HG03469 (cell line): ENCODE measurements at regions not wholly inside any gene's neighbourhood (a gene's known extent, or its start where the extent isn't known, plus 50 kb on each side); places are given as distances from the start of the nearest gene placed in this dataset.

Experiments
- ATAC-seq: cut with Tn5 transposase; IDR thresholded peaks from one replicate; pipeline ENCODE4 v1.9.1; 2021; ENCODE audit warnings: mild to moderate bottlenecking, moderate library complexity, moderate number of reproducible peaks; ENCODE audit not compliant: unreplicated experiment

DNA sequence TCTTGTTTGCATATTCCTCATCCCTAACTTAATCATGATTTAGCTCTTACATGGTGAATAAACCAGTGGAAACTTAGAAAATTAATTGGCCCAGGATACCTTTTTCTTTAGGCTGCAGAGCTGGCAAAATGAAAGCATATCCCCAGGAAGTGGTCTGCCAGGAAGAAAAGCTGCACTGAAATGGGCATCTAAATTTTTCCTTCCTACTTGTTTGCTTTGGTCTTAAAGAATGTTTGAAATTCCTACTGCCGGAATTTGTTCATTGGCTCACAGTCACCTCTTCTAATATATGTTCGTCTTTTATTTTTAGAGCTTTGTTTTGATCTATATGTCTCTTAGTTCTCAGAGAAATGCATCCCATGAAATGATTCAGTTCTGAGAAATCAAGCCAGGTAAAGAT is 113.2 kb upstream of the ELL2 start:
- no peak for ATAC-seq

DNA sequence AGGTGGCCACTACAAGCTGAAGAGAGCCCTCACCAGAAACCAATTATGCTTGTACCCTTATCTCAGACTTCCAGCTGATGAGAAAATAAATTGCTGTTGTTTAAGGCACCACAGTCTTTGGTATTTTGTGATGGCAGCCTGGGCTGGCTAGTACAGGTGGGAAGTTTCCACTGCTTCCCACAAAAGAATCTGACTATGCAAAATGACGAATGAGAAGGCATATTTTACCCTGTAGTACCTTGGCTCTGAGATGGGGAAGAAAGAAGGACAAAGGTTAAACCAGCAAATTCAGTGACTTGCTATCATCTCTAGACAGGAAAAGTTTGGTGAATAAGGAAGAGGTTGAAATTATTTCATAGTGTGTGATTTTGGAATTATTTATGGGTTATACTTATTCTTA is 112.8 kb upstream of the ELL2 start:
- no peak for ATAC-seq

- no peak for ATAC-seq
Measured at GRCh38 chr5:96072791-96073165, 111.1 kb upstream of the ELL2 start.

DNA sequence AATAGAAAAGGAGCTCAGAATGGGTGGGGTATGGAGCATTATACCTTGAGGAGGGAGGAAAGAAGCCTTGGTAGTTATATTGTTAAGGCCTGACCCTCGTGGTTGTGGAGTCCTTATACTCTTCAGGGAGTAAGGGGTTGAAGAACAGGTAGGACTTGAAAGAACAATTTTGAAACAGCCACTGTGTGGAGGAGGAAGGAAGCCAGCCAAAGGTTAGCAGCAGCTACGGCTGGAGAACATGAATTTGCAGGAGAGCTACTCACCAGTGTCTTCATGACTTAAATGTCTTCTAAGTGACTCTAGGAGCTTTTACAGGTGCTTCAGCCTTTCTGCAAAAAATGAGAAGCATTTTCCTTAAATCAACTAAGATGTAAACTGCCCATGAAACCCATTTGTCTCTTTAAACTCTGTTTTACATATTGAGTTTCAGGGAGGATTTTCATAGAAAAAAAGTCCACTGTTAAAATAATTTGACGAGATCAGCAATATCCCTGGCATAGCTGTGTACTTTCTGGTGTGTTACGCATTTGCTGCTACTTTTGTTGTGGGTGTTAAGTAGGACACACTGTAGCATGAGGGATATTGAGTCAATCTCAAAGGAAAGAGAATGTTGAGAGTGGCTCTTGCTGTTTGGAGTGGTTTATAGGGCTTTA is 110.6 kb upstream of the ELL2 start:
- ATAC-seq = no peak

DNA sequence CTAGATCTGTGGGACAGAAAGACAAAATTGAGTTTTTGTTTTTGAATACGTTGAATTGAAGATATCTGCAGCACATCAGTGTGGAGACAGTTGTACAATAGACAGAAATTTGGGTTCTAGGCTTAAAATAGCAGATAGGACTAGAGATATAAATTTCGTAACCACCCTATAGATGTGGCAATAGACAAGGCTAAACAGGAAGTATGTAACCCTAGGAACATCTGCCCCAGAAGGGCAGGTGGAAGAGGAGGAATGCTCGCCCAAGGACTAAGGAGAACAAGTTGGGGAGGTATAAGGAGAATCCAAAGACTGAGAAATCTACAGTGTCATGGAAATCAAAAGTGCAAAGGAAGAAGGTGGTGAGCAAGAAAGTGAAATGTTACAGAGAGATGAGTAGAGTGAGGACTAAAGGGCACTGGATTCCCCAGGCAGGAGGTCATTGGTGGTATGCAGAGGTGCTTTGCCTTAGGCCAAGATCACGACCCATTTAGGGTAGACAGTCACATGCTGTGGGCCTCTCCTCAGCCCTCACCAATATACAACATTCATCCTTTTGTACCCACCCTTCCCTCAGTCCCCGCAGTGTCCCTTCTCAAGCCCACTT is 109.1 kb upstream of the ELL2 start:
- ATAC-seq = no peak

GRCh38 chr5:96067894-96068614 is 106.4 kb upstream of the ELL2 start:
- no peak for ATAC-seq

DNA sequence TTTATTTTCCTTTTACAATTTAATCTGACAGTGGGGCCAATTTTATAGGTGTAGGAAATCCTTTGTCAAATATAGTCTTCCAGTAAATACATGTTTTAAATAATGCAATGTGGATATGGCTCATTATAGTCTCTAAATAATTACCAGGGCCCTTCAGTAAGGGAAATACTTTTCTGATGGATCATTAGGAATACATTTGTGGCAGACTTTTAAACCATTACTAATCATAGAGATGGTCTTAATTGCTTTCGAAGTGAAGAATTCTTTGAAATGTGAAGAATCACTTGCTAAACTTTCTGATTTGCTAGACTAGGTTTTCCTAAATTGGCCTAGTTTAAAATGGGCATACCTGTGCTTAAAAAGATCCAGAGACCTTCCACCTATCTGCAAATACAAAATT is 105.6 kb upstream of the ELL2 start:
- no peak for ATAC-seq

GRCh38 chr5:96066386-96066719 is 104.7 kb upstream of the ELL2 start:
- ATAC-seq = no peak

- no peak for ATAC-seq
Measured at GRCh38 chr5:96065685-96066385, 104.2 kb upstream of the ELL2 start.

DNA sequence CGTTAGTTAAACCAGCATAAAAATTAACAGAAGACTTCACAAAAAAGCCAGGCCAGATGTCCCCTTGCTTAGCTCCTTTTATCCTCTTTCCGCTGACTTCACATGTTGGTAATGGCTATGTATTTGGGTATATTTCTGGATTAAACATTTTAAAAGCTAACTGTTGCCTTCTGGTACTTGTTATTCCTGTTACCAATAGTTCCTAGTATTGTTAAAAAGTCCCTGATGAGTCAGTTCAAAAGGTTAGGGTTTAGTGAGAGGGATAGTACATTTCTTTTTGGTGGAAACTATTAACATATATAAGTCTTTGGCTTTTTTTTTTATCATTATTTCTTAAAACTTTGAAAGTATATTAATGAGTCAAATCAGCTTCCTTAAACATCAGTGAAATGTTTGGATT is 103.2 kb upstream of the ELL2 start:
- no peak for ATAC-seq

GRCh38 chr5:96062836-96063235 is 101.2 kb upstream of the ELL2 start:
- ATAC-seq = no peak

DNA sequence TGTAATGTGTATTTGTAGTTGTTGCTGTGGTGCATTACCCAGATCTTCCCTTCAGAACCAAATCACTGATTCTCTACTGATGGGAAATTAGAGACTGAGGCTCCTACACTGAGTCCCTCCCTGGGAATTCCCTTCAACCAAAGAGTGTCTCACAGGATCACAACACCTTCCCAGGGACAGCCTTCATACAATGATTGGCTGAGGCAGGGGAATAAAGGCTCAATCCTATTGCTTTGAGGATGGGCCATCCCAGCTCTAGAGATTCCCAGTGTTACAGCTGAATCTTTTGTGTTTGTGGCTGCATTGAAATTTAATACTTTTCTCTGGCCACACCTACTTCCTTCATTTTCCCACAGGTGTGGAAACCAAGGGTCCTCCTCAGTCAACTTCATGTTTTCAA is 96.4 kb upstream of the ELL2 start:
- ATAC-seq = no peak

- ATAC-seq = no peak
Measured at GRCh38 chr5:96054311-96055030, 92.8 kb upstream of the ELL2 start.

- ATAC-seq = no peak
Measured at GRCh38 chr5:96053063-96053735, 91.5 kb upstream of the ELL2 start.

DNA sequence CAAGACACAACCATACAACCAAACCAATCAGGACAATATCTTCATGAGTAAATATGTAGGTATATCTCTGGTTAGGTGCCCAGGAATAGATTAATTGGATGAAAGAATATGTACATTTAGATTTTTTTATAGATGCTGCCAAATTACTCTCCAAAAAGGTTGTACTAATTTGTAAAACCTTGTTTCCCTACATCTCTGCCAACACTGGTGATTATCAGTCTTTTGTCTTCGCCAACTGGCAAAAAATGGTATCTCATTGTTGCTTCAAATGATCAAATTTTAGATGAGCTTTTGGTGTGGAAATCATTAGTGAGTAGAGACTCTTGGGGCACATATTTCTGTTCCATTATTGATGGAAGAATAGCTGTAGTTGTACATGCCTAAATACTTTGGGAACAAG is 90.7 kb upstream of the ELL2 start:
- ATAC-seq = no peak

- ATAC-seq = no peak
Measured at GRCh38 chr5:96051401-96051830, 89.8 kb upstream of the ELL2 start.

DNA sequence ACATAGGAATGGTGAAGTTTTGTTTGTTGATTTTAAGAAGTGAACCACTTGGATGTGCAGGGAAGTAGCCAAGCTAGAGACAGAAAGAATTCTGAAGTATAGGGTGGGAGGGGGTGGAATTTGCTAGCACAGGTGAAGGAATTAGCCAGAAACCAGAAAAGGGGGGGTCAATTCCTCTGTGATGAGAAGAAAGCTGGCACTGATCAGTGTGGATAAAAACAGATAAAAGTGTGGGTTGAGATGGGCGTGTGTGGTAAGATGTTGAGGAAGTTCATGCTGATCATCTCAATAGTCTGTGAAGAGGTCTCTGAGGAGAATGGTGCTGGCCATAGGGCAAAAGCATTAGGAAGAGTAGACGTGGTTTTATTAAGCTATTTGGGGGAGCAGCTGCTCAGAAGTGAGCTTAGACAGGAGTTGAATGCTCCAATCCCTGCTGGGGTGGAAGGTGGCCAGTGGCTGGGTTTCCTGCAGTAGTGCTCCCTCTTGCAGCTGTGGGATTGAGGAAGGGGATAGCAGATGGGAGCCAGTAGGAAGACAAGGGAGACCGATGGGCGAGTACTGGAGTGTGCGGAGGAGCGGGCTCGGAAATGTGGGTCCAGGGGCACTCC is 88.7 kb upstream of the ELL2 start:
- ATAC-seq = no peak

DNA sequence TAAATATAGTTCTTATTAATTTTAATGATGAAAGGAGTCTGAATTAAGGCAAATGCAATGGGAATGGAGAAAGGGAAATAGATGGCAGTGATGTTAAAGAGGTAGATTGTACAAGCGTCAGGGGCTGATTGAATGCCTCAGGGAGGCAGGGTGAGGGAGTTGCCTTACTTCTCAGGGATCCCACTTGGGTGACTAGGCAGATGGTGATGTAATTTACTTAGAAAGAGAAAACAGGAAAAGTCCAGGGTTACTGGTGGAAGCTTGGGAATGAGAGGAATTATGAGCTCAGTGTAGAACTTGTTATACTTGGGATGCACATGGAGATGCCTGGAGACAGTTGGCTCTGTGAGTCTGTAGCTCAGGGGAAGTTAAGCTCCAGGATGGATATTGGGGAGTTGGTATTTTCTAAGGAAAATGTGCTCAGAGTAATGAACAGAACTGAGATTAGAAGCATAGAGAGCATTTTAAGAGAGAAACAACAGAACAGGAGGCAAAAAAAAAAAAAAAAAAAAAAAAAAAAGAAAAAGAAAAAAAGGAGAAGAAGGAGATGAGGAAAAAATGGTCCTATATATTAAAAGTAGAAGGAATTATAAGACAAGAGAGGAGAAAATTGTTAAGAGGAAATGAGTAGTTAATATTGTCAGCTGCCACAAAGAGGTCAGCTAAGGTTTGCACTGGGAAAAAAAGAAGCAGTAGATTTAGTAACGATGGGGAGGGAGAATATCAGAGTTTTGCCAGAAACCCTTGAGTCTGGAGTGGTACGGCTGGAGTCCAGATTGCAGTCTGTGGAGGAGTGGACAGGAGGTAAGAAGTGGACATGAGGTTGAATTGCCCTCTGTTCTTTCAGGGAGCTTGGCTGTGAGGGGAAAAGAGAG is 88.0 kb upstream of the ELL2 start:
- no peak for ATAC-seq

DNA sequence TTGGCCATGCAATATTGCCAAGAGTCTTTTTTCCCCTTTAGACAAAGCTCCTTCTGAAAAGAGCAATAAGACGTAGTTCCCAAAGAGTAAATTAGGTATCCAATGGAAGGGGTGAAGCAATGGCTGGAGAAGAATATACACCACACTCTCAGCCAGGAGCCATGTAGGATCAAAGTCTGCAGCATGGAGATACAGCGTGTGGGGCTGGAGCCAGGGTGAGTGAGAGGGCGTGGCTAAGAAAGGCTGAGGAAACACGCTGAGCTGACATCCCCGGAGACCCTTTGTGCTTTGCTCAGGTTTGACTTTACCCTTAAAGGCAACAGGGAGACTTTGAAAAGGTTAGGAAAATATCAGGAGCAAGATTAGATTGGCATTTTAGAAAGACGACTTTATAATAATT is 87.1 kb upstream of the ELL2 start:
- ATAC-seq = no peak
